GM10248 (cell line): ENCODE measurements at regions not wholly inside any gene's neighbourhood (a gene's known extent, or its start where the extent isn't known, plus 50 kb on each side); places are given as distances from the start of the nearest gene placed in this dataset.
"Not testable (repeated sequence)": the region's sequence is repeated elsewhere in the genome, so short reads cannot be mapped to it uniquely, and the experiment has no call there.

Source experiments
- CTCF ChIA-PET: fragments of 300-600 bp; sonication (Branson Sonifier 250); formaldehyde crosslinking; extraction: SDS; loops from one replicate; lab custom pipeline; 2021; ENCODE audit warnings: antibody characterized with exemption; lab: Yijun Ruan, JAX
- POLR2A ChIA-PET: fragments of 350-650 bp; sonication (Branson Sonifier 250); formaldehyde crosslinking; extraction: SDS; loops from one replicate; lab custom pipeline; 2020; ENCODE audit warnings: antibody characterized with exemption; lab: Yijun Ruan, JAX
- DNase-seq: peaks from one replicate; pipeline ENCODE4 v3.0.0; 2012; ENCODE audit errors: extremely low spot score
- TF ChIP-seq, protein P1 (sequence below): IDR thresholded peaks from 2 replicates; pipeline ENCODE4 v1.5.1; 2012; ENCODE audit warnings: mild to moderate bottlenecking, low read depth; ENCODE audit errors: extremely low read depth, missing control alignments, control extremely low read depth

GRCh38 chr11:97567801-97568200 is 1178.0 kb downstream of the JRKL start:
- TF ChIP-seq, protein P1, sequence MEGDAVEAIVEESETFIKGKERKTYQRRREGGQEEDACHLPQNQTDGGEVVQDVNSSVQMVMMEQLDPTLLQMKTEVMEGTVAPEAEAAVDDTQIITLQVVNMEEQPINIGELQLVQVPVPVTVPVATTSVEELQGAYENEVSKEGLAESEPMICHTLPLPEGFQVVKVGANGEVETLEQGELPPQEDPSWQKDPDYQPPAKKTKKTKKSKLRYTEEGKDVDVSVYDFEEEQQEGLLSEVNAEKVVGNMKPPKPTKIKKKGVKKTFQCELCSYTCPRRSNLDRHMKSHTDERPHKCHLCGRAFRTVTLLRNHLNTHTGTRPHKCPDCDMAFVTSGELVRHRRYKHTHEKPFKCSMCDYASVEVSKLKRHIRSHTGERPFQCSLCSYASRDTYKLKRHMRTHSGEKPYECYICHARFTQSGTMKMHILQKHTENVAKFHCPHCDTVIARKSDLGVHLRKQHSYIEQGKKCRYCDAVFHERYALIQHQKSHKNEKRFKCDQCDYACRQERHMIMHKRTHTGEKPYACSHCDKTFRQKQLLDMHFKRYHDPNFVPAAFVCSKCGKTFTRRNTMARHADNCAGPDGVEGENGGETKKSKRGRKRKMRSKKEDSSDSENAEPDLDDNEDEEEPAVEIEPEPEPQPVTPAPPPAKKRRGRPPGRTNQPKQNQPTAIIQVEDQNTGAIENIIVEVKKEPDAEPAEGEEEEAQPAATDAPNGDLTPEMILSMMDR: no peak
- ChIA-PET CTCF (interaction anchor here (1.6 kb wide), 1 partner anchor 9 kb away, joined by 6 read pairs; no protein-coding TSS in a partner anchor), POLR2A (no interaction called here)
- DNase-seq: no peak

DNA sequence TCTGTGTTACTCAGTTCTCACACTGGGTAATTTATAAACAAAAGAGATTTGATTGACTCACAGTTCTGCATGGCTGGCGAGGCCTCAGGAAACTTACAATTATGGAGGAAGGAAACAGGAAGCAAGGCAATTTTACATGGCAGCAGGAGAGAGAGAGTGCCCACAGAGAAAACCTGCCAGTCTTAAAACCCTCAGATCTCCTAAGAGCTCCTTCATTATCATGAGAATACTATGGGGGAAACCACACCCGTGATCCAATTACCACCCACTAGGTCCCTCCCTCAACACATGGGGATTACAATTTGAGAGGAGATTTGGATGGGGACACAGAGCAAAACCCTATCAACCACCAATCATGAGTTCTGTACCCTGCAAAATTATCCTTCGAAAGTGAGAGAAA is 1180.8 kb downstream of the JRKL start:
- ChIA-PET POLR2A (no interaction called here), CTCF (interaction anchor here (0.7 kb wide), 1 partner anchor 13 kb away, joined by 3 read pairs; no protein-coding TSS in a partner anchor)
- TF ChIP-seq, protein P1: no peak
- no peak for DNase-seq

DNA sequence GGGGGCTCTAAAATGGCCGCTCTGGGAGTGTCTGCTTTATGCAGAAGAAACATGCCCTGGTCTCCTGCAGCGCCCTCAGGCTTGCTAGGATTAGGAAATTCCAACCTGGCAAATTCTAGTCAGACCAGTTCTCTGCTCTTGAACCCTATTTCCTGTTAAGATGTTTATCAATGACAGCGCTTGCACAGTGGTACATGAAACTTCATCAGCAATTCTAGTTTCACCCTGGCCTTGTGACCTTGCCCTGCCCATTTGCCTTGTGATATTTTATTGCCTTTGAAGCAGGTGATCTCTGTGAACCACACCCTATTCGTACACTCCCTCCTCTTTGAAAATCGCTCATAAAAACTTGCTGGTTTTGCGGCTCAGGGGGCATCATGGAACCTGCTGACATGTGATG is 1184.0 kb downstream of the JRKL start:
- POLR2A ChIA-PET, DNase-seq, CTCF ChIA-PET: not testable (repeated sequence)

- TF ChIP-seq, protein P1: no peak
- no peak for DNase-seq
- POLR2A ChIA-PET: no interaction called here
- CTCF ChIA-PET: interaction anchor here (1.4 kb wide), 1 partner anchor 15 kb away, joined by 3 read pairs; no protein-coding TSS in a partner anchor
These were observed 1185.3 kb downstream of the JRKL start for GRCh38 chr11:97574976-97575665.

- TF ChIP-seq, protein P1: no peak
- ChIA-PET POLR2A (no interaction called here), CTCF (no interaction called here)
- DNase-seq: no peak
These were observed 1217.6 kb downstream of the JRKL start for GRCh38 chr11:97607291-97608000.

DNA sequence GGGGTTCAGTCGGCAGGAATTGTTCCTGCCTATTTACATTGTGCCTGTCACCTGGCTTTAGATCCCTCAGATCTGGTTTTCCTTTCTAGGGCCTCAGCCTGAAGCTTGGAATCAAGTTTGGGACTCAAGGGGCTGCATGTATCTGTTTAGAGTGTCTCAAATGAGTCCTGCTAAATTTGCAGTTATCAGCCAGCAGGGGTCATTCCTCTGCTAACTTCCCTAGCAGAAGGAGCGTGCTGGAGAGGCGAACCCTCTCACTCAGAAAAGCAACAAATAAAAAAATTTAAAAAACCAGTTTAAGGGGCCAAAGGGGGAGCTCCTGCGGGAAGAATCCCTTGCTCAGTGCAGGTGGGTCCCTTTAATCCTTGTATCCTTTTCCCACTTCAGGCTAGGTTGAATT is 1220.2 kb downstream of the JRKL start:
- DNase-seq: no peak
- CTCF ChIA-PET: interaction anchor here (1.8 kb wide), 1 partner anchor 1405 kb away, joined by 6 read pairs; no protein-coding TSS in a partner anchor
- POLR2A ChIA-PET: no interaction called here
- TF ChIP-seq, protein P1: no peak

DNA sequence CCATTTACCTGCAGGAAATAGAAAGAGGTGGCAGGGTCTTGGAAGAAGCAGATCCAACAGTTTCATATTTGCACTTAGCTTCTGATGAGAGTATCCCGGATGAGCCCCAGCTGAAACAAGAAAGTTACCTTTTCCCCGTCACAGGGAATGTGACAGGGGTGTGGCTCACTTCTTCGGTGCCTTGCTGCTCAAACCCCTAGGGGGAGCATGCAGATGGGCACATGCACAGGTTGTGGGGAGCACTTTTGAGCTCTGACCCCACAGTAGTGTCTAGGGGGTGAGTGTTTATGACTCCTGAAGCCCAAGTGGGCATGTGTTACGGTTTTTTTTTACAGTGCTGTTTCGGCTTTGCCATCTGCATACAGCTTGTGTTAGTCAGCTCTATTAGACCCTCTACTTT is 1221.0 kb downstream of the JRKL start:
- POLR2A ChIA-PET: no interaction called here
- DNase-seq: no peak
- TF ChIP-seq, protein P1: no peak
- CTCF ChIA-PET: interaction anchor here (1.8 kb wide), 1 partner anchor 1405 kb away, joined by 6 read pairs; no protein-coding TSS in a partner anchor
